Activated CD8-positive, alpha-beta memory T cell treated with anti-CD3 and anti-CD28 coated beads for 48 hours (primary cell): ENCODE measurements at regions not wholly inside any gene's neighbourhood (a gene's known extent, or its start where the extent isn't known, plus 50 kb on each side); places are given as distances from the start of the nearest gene placed in this dataset.

Source experiments
- DNase-seq, 3 experiments: peaks; one replicate each; pipeline ENCODE4 v3.0.0-alpha.2; 2020; ENCODE audit warnings: low read depth in 2 of 3, low spot score in 2 of 3

- no peak for DNase-seq
Measured at GRCh38 chr6:111957623-111958315, 84.5 kb upstream of the FYN start.

- no peak for DNase-seq
Measured at GRCh38 chr6:111958534-111958933, 85.3 kb upstream of the FYN start.

DNA sequence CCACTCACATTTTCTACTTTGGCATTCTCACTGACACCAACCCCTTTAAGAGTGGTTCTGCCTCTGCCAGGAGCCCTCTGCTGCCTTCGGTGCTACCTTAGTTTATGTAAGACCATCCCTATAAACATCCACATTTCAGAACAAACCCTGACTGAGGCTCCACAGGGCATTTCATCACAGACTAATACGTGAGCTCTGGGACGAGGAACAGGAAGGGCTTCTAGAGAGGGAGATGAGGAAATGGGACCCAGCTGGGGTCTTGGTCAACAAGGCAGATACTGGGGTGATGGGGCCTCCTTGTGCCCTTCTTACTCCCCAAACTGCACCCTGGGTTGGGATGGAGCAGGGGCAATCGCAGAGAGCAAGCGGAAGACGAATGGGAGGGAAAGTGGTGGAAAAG is 86.5 kb upstream of the FYN start:
- no peak for DNase-seq

DNA sequence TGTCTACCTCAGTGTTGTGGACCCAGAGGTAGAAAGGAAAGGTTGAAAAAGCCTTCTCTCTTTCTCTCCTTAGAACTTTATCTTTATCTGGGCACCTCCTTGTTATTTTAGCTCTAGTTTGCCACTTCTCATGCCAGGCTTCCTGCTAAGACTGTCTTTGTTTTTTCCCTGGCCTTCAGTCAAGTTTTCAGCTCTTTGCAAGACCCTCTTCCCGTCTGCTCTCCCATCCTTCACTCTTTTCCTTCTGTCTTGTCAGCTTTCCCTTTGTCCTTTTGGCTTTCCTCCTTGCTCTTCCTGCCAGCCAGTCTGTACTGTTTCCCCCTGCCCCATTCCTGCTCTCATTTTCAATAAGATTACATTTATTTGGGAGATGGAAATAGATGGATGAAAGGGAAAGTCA is 86.8 kb upstream of the CCN6 start:
- DNase-seq, result no peak

GRCh38 chr6:111970426-111970825 is 83.5 kb upstream of the CCN6 start:
- DNase-seq, result no peak

DNA sequence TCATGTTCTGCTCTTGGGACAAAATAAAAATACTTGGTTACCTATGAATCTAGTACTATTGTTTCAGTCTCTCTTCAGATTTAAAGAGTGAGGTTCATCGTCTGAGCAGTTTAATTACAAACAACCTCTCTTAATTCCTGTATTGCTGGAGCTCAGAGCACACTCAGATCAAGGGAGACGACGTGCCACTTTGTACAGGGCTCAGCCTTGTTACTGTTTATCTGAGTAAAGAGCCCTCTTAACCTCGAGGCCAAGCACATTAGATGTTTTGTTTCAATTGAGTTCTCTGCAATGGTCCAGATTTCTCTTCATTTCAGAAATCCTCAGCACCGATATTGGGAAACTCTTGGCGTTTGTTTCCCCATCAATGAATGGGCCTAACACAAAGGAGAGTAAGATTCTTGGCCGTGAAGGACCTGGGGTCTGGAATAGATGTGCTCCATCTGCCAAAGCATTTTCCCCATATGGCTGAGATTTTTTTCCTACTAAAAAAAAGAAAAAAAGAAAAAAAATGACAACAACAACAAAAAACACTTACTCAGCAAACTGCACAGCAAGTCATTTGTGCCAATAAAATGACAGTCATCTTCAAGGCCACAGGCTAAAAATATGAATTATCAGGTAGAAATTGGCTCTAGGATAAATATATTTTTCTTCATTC is 82.6 kb upstream of the CCN6 start:
- DNase-seq, result no peak

DNA sequence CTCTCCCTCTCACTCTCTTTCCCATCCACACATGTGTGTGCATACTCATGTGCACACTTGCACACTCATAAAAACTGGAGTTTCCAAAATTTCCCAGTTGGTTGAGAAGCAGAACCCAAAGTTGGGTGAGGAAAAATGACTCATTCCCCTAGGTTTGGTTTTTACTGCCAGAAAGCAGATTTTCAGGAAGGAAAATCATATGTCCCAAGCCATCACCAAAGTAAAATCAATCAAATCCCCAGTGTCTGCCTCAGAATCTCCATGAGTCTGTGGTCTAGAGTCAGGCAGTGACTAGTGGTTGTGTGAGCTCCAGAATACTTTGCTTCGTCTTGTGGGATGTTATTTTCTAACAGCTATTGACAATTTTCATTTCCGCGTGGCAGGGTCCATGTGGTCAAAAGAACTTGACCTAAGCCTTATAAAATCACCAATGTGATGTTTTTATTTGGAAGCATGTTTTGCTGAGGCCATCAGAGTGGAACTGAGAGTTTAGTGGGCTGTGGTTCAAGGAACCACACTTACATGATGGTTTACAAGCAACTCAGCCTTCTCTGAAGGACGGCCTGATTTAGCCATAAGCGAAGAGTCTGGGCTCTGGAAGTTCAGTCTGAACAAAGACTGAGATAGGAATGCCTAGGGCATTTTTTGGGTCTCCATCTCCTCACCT is 81.9 kb upstream of the CCN6 start:
- DNase-seq, result no peak

DNA sequence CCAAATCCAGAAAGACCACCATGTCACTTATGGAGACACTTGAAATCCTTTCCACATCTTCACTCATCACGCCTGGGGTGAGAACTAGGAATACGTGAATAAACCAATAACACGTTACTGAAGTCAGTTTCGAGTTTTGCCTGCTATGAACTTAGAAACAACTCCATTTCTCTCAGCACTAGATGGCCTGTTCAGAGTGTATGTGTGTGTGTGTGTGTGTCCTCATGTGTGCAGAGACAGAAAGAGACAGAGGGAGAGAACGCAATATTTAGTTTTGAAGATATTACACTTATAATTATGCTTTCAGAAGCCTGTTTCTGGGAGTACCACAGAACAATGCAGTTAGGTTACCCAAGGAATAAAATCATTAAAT is 81.2 kb upstream of the CCN6 start:
- DNase-seq, result no peak

DNA sequence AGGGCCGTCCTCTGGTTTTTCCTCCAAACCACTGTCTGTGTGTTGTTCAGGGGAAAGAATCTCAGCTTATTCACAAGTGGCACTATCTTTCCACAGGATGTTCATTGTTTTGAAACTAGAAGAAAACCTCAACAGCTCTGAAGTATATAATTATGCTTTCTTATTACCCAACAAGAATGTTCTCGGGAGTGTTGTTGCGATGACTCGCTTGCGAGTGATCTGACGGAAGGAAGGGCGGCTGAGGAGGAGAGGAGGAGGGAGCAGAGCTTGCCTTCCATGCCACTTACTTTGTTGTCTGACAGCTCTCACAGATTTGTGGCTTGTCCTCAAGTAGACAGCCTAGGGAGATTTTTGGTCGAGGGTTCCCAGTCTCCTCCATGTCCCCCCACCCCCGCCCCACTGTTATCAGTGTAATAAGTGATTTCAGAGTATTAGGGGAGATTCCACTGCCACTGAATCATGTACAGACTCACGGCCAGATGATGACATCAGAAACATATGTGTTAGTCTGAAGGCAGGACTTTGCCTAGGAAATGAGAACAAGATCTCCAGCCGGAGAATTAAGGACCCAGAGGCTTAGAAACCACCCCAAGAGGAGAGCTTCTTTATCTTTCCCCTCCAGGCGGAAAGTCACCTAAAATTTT is 80.7 kb upstream of the CCN6 start:
- DNase-seq, result no peak

DNA sequence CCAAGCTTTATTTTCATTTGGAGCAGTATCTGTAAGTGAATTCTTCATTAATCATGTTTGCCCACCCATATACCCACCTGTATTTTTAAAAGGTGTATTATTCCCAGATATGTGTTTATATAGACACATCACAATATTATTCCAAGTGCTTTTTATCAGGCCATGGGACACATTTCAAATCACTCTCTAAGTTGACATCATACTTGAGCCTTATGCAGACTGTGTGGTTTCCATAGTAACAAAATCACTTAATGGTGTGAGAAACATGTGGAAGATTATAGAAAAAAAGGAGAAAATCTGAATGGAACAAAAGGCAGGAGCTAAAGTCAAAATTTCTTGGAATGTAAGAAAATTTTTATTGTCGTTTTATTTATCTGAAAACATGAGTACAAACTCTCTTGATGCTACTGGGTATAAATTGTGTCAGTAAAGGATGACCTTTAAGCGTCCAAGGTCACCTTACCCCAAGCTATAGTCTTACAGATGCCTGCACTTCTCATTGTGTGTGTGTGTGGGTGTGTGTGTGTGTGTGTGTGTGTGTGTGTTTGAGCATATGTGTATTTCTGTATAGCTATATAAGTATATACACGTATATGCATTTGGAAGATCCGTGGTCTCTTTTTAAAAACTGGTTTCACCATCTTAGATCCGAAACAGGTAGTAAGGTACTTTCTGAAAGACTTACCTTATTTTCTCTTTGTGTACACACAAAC is 79.8 kb upstream of the CCN6 start:
- DNase-seq, result no peak

GRCh38 chr6:111975466-111975865 is 78.4 kb upstream of the CCN6 start:
- DNase-seq, result no peak

DNA sequence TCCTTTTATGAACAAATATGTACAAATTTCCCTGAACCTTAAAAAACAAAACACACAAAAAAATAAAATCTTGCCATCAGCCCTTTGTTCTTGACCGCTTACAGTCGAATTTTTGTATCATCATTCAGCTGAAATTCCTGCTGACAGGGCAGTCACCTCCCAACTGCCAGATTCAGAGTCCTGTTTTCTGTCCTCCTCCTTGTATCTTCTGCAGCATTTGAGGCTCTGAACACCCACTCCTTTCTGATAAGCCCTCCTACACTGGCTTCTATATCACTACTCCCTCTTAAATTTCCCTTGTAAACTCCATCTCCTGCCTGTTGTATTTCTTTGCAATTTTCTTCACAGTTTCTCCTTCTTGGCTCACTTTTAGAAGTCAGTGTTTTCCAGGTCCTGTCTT is 77.8 kb upstream of the CCN6 start:
- DNase-seq, result no peak

DNA sequence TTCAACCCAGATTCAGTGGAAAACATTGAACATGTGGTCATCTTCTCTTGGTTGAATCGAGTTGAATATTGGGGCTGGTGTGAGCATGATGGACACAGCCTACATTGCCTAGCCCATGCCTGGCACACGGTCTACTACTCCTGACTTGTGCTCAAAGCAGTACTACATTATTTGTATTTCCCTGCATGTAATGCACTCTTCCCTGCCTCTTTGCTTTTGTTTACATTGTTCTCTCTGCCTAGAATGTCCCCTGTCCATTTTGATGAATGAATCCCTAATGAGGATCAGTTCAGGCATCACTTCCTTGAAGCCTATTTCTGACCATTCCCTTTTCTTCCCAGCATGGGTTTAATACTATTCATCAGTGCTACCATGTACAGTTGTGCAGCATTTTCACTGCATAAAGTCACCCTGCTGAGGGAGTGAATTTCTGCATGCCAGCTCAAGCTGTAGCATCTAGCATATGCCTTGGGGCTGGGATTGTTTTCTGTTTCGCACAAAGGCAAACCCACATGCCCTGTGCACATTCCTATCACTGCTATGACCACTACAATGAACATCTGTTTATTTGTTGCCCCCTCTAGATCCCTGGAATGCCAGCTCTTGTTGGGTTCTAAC is 75.3 kb upstream of the CCN6 start:
- no peak for DNase-seq

DNA sequence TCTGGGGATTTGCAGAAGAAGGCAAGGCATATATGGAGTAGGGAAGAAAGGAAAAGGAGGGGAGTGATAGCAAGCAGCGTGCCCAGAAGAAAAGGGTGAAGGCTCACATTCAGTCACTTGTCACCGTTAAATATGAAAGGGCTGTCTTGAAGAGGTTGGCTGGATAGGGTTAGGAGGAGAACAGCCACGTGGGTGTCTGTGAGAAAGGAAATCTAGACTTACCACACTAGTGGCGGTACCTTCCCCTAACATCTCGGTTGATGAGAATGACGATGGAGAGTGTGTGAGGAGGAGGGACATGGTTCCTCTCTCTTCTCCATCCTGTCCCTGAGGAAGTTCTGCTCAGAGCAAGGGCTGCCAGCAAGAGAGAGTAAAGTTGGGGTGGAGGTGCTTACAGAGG is 74.3 kb upstream of the CCN6 start:
- DNase-seq, result no peak

- DNase-seq, result no peak
Measured at GRCh38 chr6:111980143-111980542, 73.8 kb upstream of the CCN6 start.

DNA sequence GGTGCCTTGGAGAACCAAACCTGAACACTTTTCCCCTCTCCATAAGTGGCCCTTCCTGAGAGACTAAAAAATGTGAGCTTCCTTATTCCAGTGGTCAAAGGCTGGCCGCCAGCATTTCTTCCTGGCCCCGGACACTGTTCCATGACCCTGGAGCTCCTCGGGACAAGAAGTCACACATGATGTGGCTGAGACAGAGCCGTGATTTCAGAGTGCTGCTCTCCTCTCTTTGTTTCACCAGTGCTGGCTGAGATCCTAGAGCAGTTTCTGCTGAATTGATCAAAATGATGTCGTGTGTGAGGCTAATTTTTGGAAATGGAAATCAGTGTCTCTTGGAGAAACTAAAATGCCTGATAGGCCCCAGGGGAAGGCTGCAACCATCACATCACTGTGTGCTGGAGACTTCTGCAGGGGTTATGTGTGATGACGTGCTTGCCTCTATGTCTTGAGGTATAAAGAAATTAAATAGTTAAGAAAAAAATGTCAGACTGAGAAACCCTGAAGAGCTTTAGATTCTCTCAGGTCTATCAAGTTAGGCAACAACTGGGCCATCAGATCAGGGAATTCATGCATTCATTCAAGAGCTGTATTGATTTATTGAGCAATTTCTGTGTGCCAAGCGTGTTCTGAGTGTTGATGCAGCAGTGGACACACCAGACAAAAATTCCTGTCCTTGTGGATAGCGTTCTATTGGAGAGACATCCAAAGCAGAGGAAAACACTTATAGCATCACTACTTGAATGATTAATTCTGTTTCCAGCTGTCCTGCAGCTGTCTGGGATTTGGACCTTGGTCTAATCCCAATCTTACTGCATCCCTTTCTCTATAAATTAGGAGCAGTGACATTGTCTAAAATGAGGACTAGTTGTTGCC is 72.7 kb upstream of the CCN6 start:
- no peak for DNase-seq

DNA sequence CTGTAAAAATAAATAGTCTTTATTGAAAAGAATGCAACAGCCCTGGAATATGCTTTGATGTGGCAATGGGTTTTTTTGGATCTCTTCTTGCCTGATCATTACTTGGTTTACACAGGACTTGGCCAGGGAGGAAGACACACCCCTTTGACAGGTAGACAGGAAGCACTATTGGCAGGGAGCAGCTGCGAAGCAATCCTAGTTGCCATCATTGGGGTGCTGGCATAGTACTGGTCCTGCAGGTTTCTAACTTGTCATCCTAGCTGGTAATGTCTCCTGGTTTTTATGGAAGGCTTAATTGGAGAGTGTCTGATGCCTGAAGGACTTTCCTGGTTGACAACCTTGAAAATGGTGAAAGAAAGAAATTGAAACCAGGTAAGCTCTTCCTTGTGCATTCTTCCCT is 71.2 kb upstream of the CCN6 start:
- no peak for DNase-seq

GRCh38 chr6:111983193-111983592 is 70.7 kb upstream of the CCN6 start:
- DNase-seq, result no peak

DNA sequence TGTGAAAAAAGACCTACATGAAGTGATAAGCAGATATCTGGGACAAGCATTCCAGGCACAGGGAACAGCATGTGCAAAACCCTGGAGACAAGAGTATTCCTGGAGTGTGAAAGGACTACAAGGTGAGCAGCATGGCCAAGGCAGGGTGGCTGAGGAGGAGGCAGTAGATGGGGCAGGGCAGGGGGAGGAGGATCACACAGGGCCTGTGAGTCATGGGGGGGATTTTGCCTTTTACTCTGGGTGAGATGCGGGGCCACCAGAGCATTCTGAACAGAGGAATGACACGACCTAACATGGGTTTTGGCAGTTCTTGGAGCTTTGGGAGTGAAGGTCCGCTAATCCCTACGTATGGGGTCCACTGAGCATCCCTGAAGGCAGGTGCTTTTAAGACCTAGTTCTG is 69.8 kb upstream of the CCN6 start:
- no peak for DNase-seq

- DNase-seq, result no peak
Measured at GRCh38 chr6:111984516-111985201, 69.2 kb upstream of the CCN6 start.
